Lower leg skin (tissue), 4 donors: ENCODE measurements at regions not wholly inside any gene's neighbourhood (a gene's known extent, or its start where the extent isn't known, plus 50 kb on each side); places are given as distances from the start of the nearest gene placed in this dataset.
A peak's percentile ranks its signal among the peaks of the same experiment; 100 is the strongest.

Source experiments
- DNase-seq, 2 donors: peaks; one replicate each; pipeline ENCODE4 v3.0.0-alpha.2; 2019; ENCODE audit warnings: low spot score in 2 of 2
- H3K4me3 ChIP-seq: fragments of 200-600 bp; sonication (generic); 2 replicates; pipeline ENCODE4 v1.5.1; 2017; ENCODE audit warnings: mild to moderate bottlenecking, low read depth; ENCODE audit not compliant: poor library complexity, severe bottlenecking
- POLR2A ChIP-seq, 2 donors: fragments of 450-650 bp; IDR thresholded peaks; one replicate each; pipeline ENCODE4 v1.6.1; 2016 to 2017; ENCODE audit warnings: antibody characterized with exemption in 2 of 2, mild to moderate bottlenecking in 1 of 2, moderate library complexity in 1 of 2
- whole genome bisulfite sequencing, 2 donors: methylation state at CpG; one replicate each; pipeline ENCODE4 v1.1.5; 2018; 5-methylcytosine and 5-hydroxymethylcytosine counted together
- intact Hi-C: fragments of 100-400 bp; cut with DNase I; formaldehyde crosslinking; loops from one replicate; pipeline ENCODE4 v1.15.0; 2023; ENCODE audit warnings: low total_unique reads
- TF ChIP-seq, protein P1 (sequence below), 3 donors: fragments of 450-650 bp; IDR thresholded peaks; one replicate each; pipeline ENCODE4 v1.5.1; 2016; ENCODE audit warnings: antibody characterized with exemption in 3 of 3, mild to moderate bottlenecking in 3 of 3, moderate library complexity in 2 of 3

DNA sequence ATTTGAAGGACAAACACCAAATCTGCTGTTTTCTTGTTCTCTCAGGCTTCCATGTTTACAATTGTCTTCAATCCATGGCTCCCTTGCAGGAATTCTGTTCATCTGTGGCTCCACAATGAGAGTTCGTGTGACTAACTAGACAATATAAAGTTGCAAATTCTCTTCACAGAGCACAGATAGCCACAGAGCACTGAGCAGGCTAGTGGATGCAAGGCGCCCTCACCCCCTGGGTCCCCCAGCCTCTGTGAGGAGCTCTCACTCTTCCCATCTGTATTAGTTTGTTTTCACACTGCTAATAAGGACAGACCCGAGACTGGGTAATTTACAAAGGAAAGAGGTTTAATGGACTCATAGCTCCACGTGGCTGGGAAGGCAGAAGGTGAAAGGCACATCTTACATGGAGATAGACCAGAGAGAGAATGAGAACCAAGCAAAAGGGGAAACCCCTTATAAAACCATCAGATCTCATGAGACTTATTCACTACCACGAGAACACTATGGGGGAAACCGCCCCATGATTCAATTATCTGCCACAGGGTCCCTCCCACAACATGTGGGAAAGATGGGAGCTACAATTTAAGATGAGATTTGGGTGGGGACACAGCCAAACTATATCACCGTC, 82.5 kb upstream of the STX18 start:
- TF ChIP-seq POLR2A (IDR thresholded peaks at IDR 0.05): no peak
- TF ChIP-seq, protein P1, sequence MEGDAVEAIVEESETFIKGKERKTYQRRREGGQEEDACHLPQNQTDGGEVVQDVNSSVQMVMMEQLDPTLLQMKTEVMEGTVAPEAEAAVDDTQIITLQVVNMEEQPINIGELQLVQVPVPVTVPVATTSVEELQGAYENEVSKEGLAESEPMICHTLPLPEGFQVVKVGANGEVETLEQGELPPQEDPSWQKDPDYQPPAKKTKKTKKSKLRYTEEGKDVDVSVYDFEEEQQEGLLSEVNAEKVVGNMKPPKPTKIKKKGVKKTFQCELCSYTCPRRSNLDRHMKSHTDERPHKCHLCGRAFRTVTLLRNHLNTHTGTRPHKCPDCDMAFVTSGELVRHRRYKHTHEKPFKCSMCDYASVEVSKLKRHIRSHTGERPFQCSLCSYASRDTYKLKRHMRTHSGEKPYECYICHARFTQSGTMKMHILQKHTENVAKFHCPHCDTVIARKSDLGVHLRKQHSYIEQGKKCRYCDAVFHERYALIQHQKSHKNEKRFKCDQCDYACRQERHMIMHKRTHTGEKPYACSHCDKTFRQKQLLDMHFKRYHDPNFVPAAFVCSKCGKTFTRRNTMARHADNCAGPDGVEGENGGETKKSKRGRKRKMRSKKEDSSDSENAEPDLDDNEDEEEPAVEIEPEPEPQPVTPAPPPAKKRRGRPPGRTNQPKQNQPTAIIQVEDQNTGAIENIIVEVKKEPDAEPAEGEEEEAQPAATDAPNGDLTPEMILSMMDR (IDR thresholded peaks at IDR 0.05): no peak
- WGBS, 2 donors: 81 to 85% methylated on average over 7 of the region's 7 CpGs
- intact Hi-C loops: no loop called here
- no peak for DNase-seq
- H3K4me3 ChIP-seq: no peak overlapping the region

DNA sequence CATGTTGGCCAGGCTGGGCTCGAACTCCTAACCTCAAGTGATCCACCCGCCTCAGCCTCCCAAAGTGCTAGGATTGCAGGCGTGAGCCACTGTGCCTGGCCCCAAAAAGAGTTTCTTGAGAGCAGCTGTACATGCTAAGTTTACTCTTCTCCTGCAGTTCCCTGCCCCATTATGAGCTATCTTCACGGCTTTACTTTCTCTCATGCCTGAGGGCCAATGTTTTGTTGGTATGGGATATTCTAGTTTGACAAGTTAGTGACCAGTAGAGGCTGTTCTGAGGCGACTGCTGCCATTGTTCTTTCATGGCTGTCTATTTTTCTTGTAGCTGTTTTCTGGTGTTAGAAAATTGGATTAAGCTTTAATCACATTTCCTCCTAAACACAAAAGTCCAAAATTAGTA, 78.0 kb upstream of the STX18 start:
- intact Hi-C loops: no loop called here
- DNase-seq: no peak
- 88 to 90% methylated on average over 5 of the region's 5 CpGs for WGBS, 2 donors

DNA sequence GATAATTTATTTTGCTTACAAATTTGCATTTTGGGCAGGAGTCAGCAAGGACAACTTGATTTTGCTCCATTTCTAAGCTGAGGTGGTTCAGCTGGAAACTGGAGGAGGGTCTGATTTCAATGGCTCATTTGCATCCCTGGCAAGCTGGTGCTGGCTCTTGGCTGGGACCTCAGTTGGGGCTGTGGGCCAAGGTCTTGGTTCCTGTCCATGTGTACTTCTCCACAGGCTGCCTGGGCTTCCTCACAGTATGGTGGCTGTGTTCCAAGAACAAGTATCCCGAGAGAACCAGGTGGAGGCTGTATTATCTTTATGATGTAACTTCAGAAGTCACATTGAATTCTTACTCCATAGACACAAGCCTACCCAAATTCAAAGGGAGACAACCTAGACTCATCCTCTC, 77.0 kb upstream of the STX18 start:
- WGBS, 2 donors: 29 to 43% methylated on average over 1 of the region's 1 CpG
- H3K4me3 ChIP-seq: no peak overlapping the region
- DNase-seq: no peak
- intact Hi-C loops: no loop called here
- no peak for TF ChIP-seq POLR2A (IDR thresholded peaks at IDR 0.05)
- TF ChIP-seq, protein P1 (IDR thresholded peaks at IDR 0.05): no peak

More for the DNA sequence above, 78.0 kb upstream of the STX18 start:
- TF ChIP-seq POLR2A (IDR thresholded peaks at IDR 0.05): no peak
- TF ChIP-seq, protein P1 (IDR thresholded peaks at IDR 0.05): no peak
- H3K4me3 ChIP-seq: no peak overlapping the region

DNA sequence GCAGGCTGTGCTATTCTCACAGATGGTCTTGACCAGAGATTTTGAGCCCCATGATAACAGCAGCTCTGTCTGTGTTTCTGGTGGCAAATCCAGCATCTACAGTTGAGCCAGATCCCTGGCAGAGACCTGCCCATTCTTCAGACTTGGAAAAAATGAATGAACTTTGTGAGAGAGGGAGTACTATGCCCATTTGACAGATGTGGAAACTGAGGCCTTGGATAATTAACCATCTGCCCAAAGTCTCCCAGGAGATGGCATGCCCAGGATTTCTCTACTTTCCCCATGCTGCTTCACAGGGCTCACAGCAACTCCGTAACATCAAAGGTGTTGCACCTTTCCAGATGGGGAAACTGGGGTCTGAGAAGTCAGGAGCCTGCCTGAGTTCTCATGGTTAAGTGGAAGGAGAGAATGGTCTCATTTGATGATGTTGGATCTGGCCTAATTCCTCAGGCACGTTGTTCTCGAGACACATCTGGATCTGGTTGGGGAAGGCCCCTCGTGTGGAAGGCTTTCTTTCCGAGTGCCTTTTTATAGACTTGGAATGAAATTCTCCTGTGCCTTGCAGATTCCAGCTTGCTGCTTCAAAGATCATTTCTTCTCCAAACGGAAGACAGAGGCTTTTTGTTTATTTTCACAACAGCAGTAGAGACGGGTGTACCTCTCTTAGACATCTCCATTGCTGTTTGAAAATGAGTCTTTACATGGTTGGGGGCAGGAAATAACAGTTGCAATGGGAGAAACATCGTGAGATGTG, 73.3 kb upstream of the STX18 start:
- no peak overlapping the region for H3K4me3 ChIP-seq
- TF ChIP-seq, protein P1 (IDR thresholded peaks at IDR 0.05): no peak
- no peak for TF ChIP-seq POLR2A (IDR thresholded peaks at IDR 0.05)
- WGBS, 2 donors: 49 to 64% methylated on average over 8 of the region's 8 CpGs
- intact Hi-C loops: no loop called here
- DNase-seq: peak in 1 of 2 donors; percentile 24

DNA sequence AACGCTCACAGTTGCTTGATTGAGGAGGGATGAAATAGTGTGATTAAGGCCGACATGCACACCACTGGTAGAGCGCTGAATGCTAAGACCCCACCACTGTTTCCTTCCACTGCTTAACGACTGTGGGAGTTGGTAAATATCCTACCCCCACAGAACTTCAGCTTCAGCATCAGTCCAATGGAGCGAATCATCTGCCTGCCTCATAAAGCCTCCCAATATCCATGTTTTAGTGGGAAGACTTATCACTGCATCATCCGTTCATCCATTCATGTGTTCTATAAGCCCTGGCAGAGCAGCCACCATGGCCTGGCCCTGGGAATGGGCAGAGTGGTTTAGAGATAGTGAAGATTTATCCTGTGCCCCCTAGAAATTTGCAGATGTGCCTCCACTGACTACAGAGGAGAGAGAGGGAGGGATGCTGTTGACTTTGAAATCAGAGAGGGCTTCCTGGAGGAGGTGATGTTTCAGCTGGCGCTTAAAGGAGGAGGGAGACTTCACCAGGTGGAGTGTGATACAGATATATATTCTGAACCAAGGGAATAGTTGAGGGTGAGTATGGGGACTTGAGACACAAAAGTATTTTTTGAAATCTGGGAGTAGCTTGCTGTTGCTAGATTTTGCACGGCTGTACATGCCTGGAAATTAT, 71.9 kb upstream of the STX18 start:
- WGBS, 2 donors: 79 to 85% methylated on average over 8 of the region's 8 CpGs
- peak in 1 of 2 donors; percentile 49 for DNase-seq
- intact Hi-C loops: no loop called here
- TF ChIP-seq, protein P1 (IDR thresholded peaks at IDR 0.05): no peak
- TF ChIP-seq POLR2A (IDR thresholded peaks at IDR 0.05): no peak
- no peak overlapping the region for H3K4me3 ChIP-seq
